Prostate gland (tissue), 2 donors: ENCODE measurements at regions not wholly inside any gene's neighbourhood (a gene's known extent, or its start where the extent isn't known, plus 50 kb on each side); places are given as distances from the start of the nearest gene placed in this dataset.

Source experiments
- DNase-seq: peaks from one replicate; pipeline ENCODE4 v3.0.0-alpha.2; 2019; ENCODE audit warnings: low spot score
- H3K27ac ChIP-seq, 2 donors: fragments of 200-600 bp; sonication (generic); 2 replicates each; pipeline ENCODE4 v1.5.1; 2017 to 2019
- H3K27me3 ChIP-seq: fragments of 200-600 bp; sonication (generic); replicated peaks from 2 replicates; pipeline ENCODE4 v1.5.1; 2019; ENCODE audit not compliant: insufficient read depth
- H3K36me3 ChIP-seq, 2 donors: fragments of 200-600 bp; sonication (generic); 1 replicate in 1 of 2; 2 replicates in 1 of 2; pipeline versions ENCODE4 v1.5.1 to v1.8.1; 2017 to 2019
- H3K4me1 ChIP-seq: fragments of 200-600 bp; sonication (generic); replicated peaks from 2 replicates; pipeline ENCODE4 v1.5.1; 2019
- H3K4me3 ChIP-seq, 2 donors: fragments of 200-600 bp; sonication (generic); 2 replicates each; pipeline ENCODE4 v1.5.1; 2017 to 2019
- H3K9me3 ChIP-seq: fragments of 200-600 bp; sonication (generic); 2 replicates; pipeline ENCODE4 v1.5.1; 2017
- CTCF ChIP-seq, 4 experiments: fragments of 200-600 bp in 2 of 4; fragments of 450-650 bp in 2 of 4; sonication (generic) in 2 of 4; IDR thresholded peaks; 1 replicate in 3 of 4; 2 replicates in 1 of 4; pipeline ENCODE4 v1.5.1; 2016 to 2019; ENCODE audit warnings: antibody characterized with exemption in 4 of 4, mild to moderate bottlenecking in 2 of 4, moderate library complexity in 2 of 4
- POLR2A ChIP-seq: fragments of 450-650 bp; IDR thresholded peaks from one replicate; pipeline ENCODE4 v1.6.1; 2016; ENCODE audit warnings: antibody characterized with exemption, mild to moderate bottlenecking
- POLR2AphosphoS5 ChIP-seq: sonication (generic); formaldehyde crosslinking; IDR thresholded peaks from one replicate; pipeline ENCODE4 v1.6.1; 2017; ENCODE audit warnings: antibody characterized with exemption
- WGBS: methylation state at CpG from one replicate; pipeline ENCODE4 v1.1.5; 2018; 5-methylcytosine and 5-hydroxymethylcytosine counted together
- intact Hi-C: fragments of 100-400 bp; cut with DNase I; formaldehyde crosslinking; loops from one replicate; pipeline ENCODE4 v1.14.2; 2022

GRCh38 chr11:122175306-122175705, 59.3 kb upstream of the BLID start:
- H3K27ac ChIP-seq, result no peak overlapping the region
- H3K9me3 ChIP-seq, result no peaks in the 10 kb centered on the region
- no peaks in the 10 kb centered on the region for H3K27me3 ChIP-seq
- H3K36me3 ChIP-seq, result no peaks in the 10 kb centered on the region
- H3K4me3 ChIP-seq, result no peak overlapping the region
- no peak for DNase-seq
- WGBS, result 90% methylated on average over 3 of the region's 3 CpGs
- intact Hi-C loops, result no loop called here
- TF ChIP-seq POLR2AphosphoS5 (no peak), POLR2A (no peak), CTCF (IDR thresholded peaks at IDR 0.05) (no peak)
- no peaks in the 10 kb centered on the region for H3K4me1 ChIP-seq

GRCh38 chr11:122173587-122173986, 57.6 kb upstream of the BLID start:
- H3K4me3 ChIP-seq, result no peak overlapping the region
- no peaks in the 10 kb centered on the region for H3K27me3 ChIP-seq
- intact Hi-C loops, result no loop called here
- no peaks in the 10 kb centered on the region for H3K9me3 ChIP-seq
- H3K27ac ChIP-seq, result no peak overlapping the region
- 69% methylated on average over 4 of the region's 4 CpGs for WGBS
- no peaks in the 10 kb centered on the region for H3K36me3 ChIP-seq
- TF ChIP-seq POLR2A (no peak), POLR2AphosphoS5 (no peak), CTCF (IDR thresholded peaks at IDR 0.05) (no peak)
- no peak for DNase-seq
- H3K4me1 ChIP-seq, result no peaks in the 10 kb centered on the region

GRCh38 chr11:122173074-122173450, 57.0 kb upstream of the BLID start:
- intact Hi-C loops, result no loop called here
- Histone ChIP-seq H3K4me3 (no peak overlapping the region), H3K36me3 (no peaks in the 10 kb centered on the region), H3K4me1 (no peaks in the 10 kb centered on the region), H3K27me3 (no peaks in the 10 kb centered on the region), H3K27ac (no peak overlapping the region), H3K9me3 (no peaks in the 10 kb centered on the region)
- TF ChIP-seq CTCF (IDR thresholded peaks at IDR 0.05) (no peak), POLR2A (no peak), POLR2AphosphoS5 (no peak)
- WGBS, result 75% methylated on average over 1 of the region's 1 CpG
- no peak for DNase-seq

GRCh38 chr11:122172352-122173073, 56.5 kb upstream of the BLID start:
- TF ChIP-seq CTCF (IDR thresholded peaks at IDR 0.05) (no peak), POLR2AphosphoS5 (no peak), POLR2A (no peak)
- Histone ChIP-seq H3K4me3 (no peak overlapping the region), H3K4me1 (no peaks in the 10 kb centered on the region), H3K9me3 (no peaks in the 10 kb centered on the region), H3K36me3 (no peaks in the 10 kb centered on the region), H3K27ac (no peak overlapping the region), H3K27me3 (no peaks in the 10 kb centered on the region)
- 77% methylated on average over 3 of the region's 3 CpGs for WGBS
- no peak for DNase-seq
- intact Hi-C loops, result no loop called here

GRCh38 chr11:122170815-122171475, 54.9 kb upstream of the BLID start:
- H3K27ac ChIP-seq, result no peak overlapping the region
- intact Hi-C loops, result no loop called here
- H3K27me3 ChIP-seq, result no peaks in the 10 kb centered on the region
- H3K4me3 ChIP-seq, result no peak overlapping the region
- no peak for DNase-seq
- no peaks in the 10 kb centered on the region for H3K9me3 ChIP-seq
- 94% methylated on average over 3 of the region's 3 CpGs for WGBS
- TF ChIP-seq POLR2AphosphoS5 (no peak), POLR2A (no peak), CTCF (IDR thresholded peaks at IDR 0.05) (no peak)
- no peaks in the 10 kb centered on the region for H3K4me1 ChIP-seq
- no peaks in the 10 kb centered on the region for H3K36me3 ChIP-seq
